Activated CD8-positive, alpha-beta memory T cell treated with anti-CD3 and anti-CD28 coated beads for 36 hours (primary cell): ENCODE measurements at regions not wholly inside any gene's neighbourhood (a gene's known extent, or its start where the extent isn't known, plus 50 kb on each side); places are given as distances from the start of the nearest gene placed in this dataset.
"Not testable (repeated sequence)": the region's sequence is repeated elsewhere in the genome, so short reads cannot be mapped to it uniquely, and the experiment has no call there.

Source experiments
- CTCF ChIA-PET: fragments of 350-600 bp; sonication (Branson Sonifier 250); formaldehyde crosslinking; loops from one replicate; lab custom pipeline; 2021; ENCODE audit warnings: antibody characterized with exemption; lab: Charles Lee
- POLR2A ChIA-PET: fragments of 350-600 bp; sonication (Branson Sonifier 250); formaldehyde crosslinking; loops from one replicate; lab custom pipeline; 2021; ENCODE audit warnings: antibody characterized with exemption; lab: Charles Lee

DNA sequence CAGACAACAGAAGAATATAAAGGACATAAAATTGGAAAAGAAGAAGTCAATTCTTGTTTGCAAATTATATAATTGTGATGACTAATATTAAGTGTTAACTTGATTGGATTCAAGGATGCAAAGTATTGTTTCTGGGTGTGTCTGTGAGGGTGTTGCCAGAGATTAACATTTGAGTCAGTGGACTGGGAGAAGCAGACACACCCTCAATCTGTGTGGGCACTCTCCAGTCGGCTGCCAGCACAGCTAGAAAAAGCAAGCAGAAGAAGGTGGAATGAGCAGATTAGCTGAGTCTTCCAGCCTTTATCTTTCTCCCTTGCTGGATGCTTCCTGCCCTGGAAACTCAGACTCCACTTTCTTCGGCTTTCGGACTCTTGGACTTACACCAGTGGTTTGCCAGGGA, 51.7 kb downstream of the UBE2NL start:
- ChIA-PET CTCF (no interaction called here), POLR2A (no interaction called here)

DNA sequence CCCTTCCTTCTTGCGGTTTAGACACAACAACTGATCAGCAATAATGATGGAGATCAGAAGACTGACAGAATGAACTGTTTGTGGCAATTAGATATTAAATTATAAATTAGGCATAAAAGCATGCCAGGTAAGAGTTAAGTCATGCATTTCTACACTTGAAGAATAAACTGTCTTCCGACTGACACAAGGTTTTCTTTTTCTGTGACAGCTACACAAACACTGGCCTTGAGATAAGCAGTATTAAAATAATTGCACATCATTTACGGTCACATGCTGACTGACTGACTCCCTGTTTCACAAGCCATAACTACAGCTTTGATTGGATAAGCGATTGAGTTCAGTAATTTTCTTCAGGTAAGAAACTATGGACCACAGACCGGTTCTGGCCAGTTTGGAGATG, 56.2 kb downstream of the UBE2NL start:
- CTCF ChIA-PET: no interaction called here
- POLR2A ChIA-PET: no interaction called here

DNA sequence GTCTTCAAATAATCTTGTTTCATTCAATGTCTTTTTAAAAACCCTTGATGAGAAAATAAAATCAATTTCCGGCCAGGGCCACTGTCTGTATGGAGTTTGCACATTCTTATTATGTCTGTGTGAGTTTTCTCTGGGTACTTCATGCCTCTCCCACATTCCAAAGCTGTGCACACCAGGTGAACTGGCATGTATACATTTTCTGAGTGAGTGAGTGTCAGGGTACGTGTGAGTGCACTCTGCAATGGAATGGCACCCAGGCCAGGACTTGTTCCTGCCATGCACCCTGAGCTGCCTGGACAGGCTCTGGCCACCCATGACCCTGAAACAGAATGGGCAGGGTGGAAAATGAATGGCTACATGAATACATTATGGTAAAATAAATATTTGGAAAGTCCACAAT, 61.3 kb downstream of the UBE2NL start:
- ChIA-PET CTCF (no interaction called here), POLR2A (no interaction called here)

DNA sequence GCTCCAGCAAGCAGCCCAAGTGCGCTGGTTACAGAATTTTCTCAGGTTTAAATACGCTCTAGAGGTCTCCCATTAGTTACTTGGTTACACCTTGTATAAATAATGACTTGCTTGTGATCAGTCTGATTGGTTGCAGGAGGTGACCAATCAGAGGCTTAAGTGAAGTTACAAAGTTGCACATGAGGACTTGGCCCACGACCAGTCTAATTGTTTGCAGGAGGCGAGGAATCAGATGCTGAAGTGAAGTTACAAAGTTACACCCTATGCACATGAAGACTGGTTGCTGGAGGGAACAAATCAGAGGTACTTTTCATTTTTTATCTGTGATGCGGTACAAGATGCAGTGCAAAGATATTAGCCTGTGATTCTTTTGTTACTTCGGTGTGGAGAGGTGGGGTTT, 80.7 kb downstream of the UBE2NL start:
- ChIA-PET POLR2A (no interaction called here), CTCF (no interaction called here)

DNA sequence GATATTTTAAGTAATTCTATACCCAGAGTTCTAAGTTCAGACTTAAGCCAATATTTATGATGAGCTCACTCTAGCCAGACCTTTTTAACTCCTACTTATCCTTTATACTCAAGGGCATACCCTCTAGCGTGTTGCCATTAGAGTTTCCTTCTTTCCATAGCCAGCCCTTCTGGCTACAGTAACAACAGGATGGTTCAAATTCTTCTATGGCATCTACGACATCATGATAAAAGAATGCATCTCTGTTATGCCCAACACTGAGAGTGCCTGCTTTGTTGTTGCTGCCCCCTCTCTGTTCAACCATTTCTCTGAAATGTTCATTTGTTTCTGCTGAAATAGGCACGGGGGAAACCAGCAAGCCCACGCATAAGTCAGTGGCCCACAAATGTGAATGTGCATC, 104.5 kb downstream of the UBE2NL start:
- ChIA-PET CTCF (no interaction called here), POLR2A (no interaction called here)

DNA sequence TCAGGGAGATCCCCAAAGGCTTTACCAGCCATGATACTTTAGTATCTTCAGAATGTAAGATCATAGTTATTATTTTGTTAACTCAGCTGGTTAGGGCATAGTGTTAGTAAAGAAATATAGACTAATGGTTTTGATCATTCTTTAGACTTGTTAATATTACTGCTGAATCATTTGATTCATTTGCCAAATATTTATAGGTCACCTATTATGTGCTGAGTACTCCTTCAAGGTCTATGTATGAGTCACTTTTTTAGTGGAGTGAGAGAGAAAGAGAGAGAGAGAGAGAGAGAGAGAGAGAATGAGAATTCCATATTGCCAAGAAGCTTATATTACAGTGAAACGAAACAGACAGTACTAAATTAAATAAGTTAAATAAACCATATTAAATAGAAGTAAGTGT, 110.3 kb downstream of the UBE2NL start:
- CTCF ChIA-PET: interaction anchor here (0.7 kb wide), 1 partner anchor 1556 kb away, joined by 3 read pairs; no protein-coding TSS in a partner anchor
- POLR2A ChIA-PET: no interaction called here

DNA sequence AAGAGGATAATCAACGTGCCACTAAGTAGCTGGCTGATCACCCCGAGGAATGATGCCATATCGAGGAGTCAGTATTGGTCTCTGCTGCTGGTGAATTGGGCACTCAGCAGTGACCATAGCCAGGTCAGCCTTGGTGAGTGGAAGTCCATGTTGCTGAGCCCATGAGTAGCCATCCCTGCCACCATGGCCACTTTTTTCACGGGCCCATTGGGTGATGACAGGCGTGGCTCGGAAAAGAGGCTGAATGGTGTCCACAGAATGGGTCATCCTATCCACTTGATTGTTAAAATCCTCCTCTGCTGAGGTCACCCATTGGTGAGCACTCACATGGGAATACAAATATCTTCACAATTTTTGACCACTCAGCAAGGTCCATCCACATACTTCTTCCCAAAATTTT, 114.4 kb downstream of the UBE2NL start:
- ChIA-PET CTCF (no interaction called here), POLR2A (no interaction called here)

DNA sequence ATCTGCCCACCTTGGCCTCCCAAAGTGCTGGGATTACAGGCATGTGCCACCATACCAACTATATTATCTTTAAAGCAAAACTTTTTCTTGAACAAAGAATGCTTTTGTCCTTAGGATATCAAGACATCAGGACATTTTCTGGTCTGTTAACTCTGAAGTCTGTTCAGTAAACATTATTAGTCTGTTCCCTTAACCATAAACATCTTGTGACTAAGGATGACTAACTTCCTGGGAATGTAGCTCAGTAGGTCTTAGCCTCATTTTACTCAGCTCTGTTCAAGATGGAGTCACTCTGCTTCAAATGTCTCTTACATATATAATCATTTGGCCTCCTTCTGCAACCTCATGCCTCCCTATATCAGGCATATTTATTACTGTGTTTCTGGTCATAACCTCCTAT, 122.9 kb downstream of the UBE2NL start:
- POLR2A ChIA-PET: no interaction called here
- CTCF ChIA-PET: no interaction called here

DNA sequence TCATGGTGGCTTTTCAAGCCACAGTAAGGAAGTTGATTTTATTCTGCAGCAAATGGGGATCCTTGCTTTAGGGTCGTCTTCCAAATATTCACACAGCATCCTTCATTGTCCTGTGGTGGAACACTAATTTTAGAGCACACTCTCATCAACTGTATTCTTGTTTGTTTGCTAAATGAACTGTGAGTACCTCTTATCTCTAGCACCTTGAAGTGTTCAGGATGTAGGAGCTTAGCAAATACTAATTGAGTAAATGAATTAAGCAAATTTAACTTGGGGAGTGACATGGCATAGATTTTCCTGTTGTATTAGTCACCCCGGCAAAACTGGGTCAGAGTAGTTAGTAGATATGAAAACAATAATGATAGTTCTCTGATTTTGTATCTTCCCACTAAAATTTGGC, 156.9 kb downstream of the UBE2NL start:
- ChIA-PET CTCF (no interaction called here), POLR2A (no interaction called here)

DNA sequence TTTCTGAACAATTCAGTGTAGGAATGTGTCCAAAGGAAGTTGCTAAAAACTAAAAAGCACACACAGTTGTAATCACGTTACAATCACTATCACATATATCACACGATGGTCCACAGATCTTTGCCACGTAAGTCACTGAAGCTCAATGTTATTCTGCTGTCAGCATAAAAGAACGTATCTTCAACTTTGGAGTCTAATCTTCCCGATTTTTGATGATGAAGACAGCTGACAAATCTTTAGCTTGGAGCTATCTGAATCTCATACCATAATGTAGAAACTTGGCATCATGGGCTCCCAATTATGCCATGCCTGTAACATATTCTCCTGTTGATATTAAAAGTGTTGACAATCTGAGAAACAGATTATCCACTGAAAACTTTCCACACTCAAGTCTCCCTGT, 158.4 kb downstream of the UBE2NL start:
- ChIA-PET POLR2A (no interaction called here), CTCF (interaction anchor here (0.7 kb wide), 1 partner anchor 216 kb away, joined by 3 read pairs; no protein-coding TSS in a partner anchor)

DNA sequence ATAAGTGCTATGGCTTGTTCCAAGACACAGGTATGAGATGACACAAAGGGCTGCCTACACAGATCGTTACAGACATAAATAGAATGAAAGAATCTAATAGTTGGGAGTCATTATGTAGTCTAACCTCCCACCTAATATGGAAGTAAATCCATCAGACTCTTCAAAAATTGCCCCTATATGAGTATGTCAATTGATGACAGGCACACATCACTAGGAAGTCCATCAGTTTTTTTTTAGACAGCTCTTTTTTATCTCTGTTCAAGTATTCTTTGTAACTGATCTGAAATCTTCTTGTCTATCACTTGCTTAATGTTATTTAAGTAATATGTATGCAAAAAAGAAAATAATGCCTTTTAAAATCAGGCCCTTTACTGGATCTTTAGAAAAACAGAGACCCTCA, 191.6 kb downstream of the UBE2NL start:
- POLR2A ChIA-PET: no interaction called here

DNA sequence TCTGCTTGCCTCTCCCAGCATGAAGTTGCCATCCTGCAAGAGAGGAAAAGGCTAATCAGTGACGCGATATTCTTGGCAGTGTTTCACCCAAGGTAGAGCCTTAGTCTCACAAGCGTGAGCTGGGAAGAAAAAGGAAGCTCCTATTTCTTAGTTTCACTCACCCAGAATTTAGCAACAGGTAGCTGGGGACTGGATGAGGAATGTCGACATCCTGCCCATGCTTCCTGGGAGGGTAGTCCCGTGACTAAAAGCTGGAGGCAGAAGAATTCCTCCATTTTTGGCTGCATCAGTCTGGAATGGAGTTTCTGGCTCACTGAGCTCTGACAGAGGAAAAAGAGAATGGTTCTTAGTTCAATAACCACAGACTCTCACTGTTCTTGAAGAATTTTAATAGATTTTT, 198.4 kb downstream of the UBE2NL start:
- POLR2A ChIA-PET: not testable (repeated sequence)

More for the DNA sequence above, 191.6 kb downstream of the UBE2NL start:
- CTCF ChIA-PET: no interaction called here

DNA sequence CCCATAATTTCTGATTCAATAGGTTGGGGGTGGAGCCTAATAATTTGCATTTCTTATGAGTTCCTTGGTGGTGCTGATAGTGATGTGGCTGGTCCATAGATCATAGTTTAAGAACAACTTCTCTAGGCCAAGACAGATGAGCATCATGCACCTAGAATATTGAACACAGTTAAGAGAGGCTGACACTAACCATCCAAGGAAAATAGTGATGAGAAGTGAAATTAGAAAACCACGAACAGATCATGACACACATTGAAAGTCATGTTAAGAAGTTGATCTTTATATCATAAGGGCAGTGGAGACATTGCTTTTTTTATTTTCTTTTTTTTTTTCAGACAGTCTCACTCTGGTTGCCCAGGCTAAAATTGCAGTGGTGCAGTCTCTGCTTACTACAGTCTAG, 205.8 kb downstream of the UBE2NL start:
- CTCF ChIA-PET, POLR2A ChIA-PET: not testable (repeated sequence)

More for the DNA sequence above, 198.4 kb downstream of the UBE2NL start:
- CTCF ChIA-PET: not testable (repeated sequence)

DNA sequence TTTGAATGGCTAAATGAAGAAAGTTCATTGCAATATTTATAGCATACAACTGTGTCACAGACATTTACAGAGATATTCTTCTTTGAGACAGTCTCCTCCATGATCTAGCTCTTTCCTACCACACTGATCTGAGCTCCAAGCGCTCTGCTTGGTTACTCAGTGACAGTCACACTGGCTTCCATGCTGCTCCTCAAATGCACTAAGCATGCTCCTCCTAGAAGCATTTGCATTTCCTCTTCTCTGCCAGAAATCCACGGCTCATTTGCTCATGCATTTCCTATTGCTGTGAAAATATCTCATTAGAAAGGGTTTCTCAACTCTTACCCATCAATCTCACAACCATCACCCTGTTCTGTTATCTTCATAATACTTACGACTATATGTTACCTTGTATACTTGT, 208.2 kb downstream of the UBE2NL start:
- POLR2A ChIA-PET, CTCF ChIA-PET: not testable (repeated sequence)

DNA sequence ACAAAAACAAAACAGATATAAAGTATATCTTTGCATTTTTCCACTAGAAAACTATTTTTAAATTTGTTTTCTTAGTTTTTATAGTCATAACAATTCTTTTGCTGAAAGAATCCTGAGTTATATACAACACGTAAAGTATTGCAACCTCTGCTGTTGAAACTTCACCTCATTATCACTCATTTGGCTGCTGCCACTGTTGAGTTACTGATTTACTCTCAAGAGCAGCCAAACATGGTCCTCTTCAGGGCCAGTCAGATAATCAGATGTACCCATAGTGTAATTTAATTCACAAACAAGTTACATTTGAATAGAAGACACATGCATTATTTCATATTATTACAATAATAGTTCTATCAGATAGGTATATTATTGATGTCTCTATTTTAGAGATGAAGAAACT, 235.6 kb downstream of the UBE2NL start:
- POLR2A ChIA-PET, CTCF ChIA-PET: not testable (repeated sequence)

DNA sequence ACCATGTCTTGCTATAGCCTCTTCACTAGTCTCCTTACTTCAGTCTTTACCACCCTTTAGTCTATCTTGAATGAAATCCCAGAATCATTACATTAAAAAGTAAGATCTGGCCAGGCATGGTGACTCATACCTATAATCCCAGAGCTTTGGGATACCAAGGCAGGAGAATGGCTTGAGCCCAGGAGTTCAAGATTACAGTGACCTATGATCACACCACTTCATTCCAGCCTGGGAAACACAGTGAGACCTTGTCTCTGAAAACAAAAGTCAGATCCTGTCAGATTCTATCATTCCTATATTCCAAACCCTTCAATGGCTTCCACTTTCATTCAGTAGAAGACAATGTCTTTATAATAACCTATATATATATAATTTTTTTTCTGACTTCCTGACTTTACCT, 237.7 kb downstream of the UBE2NL start:
- CTCF ChIA-PET, POLR2A ChIA-PET: not testable (repeated sequence)

DNA sequence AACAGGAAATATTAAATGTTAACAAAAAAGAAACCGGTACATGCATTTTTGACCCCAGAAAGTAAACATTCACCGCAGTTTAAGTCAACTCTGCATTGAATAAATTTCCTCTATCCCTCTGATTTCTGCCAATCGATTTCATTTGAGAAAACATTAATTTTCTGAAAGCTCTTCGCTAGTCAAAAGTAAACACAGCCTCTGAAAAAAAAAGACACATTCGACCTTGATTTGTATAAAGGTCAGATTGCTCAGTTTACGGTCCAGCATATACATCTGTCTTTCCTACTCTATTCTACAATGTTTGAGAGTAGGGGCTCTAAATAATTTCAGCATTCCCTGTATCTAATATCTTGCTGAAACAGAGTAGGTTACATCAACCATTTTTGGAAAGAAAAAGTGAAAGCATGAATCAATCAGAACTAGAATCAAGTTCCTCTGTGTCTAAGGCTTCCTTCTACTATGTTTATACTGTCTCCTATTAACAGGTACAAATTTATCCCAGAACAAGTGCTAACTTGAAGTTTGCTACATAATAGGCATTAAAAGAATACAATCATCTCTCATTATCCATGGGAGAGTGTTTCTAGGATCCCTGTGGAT, 243.8 kb downstream of the UBE2NL start:
- POLR2A ChIA-PET: not testable (repeated sequence)

DNA sequence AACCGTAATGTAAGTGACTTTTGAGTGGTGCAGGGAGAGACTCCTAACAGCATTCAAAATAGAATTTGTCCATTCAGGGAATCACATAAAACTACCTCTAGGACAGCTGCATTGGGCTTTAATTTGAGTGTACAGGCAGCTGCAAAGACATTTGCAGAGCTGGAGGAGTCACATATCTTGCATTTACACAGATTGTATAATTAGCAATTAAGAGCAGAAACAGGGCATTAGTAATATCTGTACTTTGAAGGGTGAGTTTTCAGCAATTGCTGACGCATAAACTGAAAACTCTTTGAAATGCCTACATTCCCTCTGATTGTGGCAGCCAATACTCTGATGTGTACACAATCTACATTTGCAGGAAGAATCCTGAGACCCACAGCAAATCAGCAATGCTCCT, 245.6 kb downstream of the UBE2NL start:
- CTCF ChIA-PET: not testable (repeated sequence)

More for the DNA sequence above, 243.8 kb downstream of the UBE2NL start:
- CTCF ChIA-PET: not testable (repeated sequence)

DNA sequence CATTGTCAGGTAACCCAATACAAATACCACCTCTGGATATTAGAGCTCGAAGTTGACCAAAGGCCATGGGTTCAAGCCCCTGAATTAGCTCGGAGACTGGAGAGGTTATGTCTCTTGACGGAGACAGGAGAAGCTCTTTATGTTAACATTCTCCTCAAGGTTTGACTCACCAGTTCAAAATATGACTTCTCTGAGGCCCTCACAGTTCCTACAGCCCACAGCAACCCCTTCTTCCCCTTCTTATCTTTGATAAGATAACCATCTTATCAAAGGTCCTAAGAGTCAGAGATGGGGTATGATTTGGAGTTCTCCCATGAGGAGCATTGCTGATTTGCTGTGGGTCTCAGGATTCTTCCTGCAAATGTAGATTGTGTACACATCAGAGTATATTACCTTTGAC, 246.6 kb downstream of the UBE2NL start:
- CTCF ChIA-PET, POLR2A ChIA-PET: not testable (repeated sequence)

More for the DNA sequence above, 245.6 kb downstream of the UBE2NL start:
- POLR2A ChIA-PET: not testable (repeated sequence)

DNA sequence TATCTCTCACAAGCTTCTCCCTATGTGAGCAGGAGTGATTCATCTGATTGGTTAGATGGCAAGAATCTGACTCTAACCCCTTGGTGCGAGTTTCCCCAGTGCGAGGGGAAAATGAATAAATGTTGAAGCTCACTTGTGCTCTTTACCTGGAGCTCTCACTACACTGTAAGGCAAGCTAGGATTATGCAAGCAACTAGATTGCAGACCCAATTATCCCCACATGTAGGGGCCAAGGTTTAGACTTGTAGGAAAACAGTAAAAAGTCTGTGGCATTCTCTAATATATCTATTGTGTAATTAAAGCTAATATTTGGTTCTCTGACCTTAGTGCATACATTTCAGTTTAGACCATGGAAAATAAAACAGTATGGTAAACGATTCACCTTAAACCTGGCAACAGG, 247.2 kb downstream of the UBE2NL start:
- CTCF ChIA-PET, POLR2A ChIA-PET: not testable (repeated sequence)

DNA sequence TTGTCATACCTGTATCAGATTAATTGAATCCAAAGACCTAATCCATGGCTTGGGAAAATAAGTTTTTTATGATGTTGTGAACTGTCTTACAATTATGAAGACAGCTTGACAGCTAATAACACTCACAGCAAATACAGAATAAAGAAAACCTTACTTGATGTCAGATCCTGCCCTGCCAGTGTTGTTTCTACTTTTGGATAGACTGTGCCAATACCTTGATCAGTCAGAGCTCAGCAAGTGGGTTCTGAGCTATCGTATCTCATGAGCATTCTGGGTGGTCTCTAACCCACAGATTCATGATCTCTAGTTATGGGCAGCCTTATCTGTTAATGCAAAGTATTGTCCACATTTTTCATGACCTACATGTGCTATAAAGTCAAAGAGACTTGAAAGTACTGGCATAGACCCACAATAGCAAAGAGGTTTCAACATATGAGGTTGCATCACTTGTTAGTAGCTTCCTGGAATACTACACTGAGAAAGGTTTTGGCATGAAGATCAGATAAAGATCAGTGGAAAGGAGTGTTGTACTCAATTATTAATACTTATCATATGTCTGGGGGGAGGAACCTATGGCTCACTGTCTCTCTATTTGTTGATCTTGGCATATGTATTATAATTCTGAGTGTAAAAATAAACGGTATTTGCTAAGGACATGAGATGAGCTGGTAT, 250.7 kb downstream of the UBE2NL start:
- POLR2A ChIA-PET, CTCF ChIA-PET: not testable (repeated sequence)
